HG03045 (cell line): ENCODE measurements at regions not wholly inside any gene's neighbourhood (a gene's known extent, or its start where the extent isn't known, plus 50 kb on each side); places are given as distances from the start of the nearest gene placed in this dataset.
"Not testable (repeated sequence)": the region's sequence is repeated elsewhere in the genome, so short reads cannot be mapped to it uniquely, and the experiment has no call there.

Experiments used
- ATAC-seq: cut with Tn5 transposase; IDR thresholded peaks from one replicate; pipeline ENCODE4 v1.9.1; 2021; ENCODE audit warnings: mild to moderate bottlenecking, moderate library complexity; ENCODE audit not compliant: unreplicated experiment

- ATAC-seq, result no peak
These were observed 385.0 kb upstream of the SLC35B3 start for GRCh38 chr6:8820313-8820712.

- ATAC-seq, result no peak
These were observed 384.1 kb upstream of the SLC35B3 start for GRCh38 chr6:8819446-8819845.

DNA sequence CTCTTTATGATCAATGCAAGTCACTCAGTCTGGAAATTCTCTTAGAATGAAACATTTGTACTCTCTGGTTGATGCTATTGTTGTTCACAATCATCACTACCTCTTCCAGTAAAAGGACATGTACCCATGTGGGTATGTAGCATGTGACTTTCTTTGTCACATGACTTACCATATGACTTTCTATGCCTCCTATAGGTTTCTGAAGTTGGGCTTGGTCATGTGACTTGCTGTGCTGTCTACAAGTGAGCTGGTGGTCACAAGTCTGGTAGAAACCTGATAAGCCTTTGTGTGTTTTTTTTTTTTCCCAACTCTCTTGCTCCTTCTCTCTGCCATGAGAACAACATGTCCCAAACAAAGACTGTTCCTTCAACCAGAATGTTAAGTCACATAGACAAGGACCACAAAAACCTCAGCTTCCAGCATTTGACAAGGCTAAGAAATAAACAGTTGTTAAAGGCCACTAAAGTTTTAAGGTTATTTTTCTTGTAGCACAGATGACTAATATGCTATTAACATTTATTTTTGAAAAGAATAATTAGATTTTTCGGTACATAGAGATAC is 379.2 kb upstream of the SLC35B3 start:
- no peak for ATAC-seq

DNA sequence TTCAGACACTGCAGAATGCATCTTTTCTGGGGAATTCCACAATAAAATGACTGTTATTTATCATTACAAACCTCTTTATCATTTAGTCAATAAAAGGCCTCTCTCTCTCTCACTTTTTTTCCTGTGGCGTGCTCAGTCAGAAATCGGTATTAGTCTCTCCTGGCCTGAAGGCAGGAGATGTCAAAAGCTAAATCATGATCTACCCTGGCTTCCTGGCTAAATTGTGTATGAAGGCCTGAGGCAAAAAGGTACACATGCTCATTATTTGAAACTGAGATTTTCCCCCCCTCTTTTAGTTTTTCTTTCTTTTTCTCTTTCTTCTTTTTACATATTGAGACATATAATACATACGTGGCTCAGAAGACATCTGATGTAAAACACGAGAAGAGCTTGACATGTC is 375.0 kb upstream of the SLC35B3 start:
- ATAC-seq, result no peak

- ATAC-seq, result no peak
These were observed 374.3 kb upstream of the SLC35B3 start for GRCh38 chr6:8809662-8810061.

DNA sequence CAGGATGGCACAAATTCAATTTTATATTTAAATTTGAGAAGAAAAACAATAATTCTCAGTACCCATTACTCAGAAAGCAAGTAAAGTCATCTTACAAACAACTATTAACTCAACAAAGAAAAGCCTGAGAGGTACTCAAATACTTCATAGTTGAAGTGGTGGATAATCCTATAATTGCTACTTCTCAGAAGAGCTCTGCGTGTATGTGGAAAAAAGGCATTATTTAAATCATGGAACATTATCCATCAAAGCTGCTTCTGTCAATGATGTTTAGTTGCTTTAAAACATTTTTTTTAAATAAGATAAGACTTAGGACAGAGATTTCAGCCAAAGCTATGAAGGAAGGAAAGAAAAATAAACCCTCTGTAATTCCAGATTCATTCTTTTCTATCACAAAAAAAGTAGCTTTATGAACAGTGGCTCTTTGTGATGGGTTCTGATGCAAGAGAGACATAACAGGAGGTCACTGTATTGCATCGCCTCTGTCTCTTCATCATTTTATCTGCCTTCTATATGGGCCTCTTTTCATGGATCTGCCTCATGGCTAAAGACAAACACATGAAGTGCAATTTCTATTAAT is 367.9 kb upstream of the SLC35B3 start:
- no peak for ATAC-seq

DNA sequence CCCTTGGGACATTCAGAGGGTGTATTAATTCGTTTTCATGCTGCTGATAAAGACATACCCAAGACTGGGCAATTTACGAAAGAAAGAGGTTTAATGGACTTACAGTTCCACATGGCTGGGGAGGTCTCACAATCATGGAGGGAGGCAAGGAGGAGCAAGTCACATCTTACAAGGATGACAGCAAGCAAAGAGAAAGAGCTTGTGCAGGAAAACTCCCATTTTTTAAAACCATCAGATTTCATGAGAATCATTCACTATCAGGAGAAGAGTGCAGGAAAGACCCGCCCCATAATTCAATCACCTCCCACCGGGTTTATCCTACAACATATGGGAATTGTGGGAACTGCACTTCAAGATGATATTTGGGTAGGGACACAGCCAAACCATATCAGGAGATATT is 367.1 kb upstream of the SLC35B3 start:
- not testable (repeated sequence) for ATAC-seq

- ATAC-seq, result no peak
These were observed 359.1 kb upstream of the SLC35B3 start for GRCh38 chr6:8794420-8794819.

GRCh38 chr6:8789878-8790277 is 354.5 kb upstream of the SLC35B3 start:
- ATAC-seq, result no peak

DNA sequence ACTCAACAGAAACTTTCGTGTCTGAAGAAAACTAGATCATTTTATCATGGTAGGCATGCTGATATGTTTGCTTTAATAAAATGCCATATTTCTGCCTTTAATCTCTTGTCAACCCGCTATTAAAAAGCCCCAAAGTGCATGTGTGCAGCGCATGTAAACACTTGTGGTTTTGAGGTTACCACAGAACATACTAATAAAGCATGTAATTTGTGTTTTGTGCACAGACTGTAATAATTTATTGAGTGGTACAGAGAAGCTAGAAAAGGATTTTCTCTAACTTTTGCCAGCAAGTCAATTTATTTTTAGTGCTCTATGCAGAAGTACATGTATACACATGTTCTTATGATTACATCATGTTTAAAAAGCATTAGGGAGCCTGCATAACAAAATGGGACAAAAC is 349.9 kb upstream of the SLC35B3 start:
- ATAC-seq, result no peak

- ATAC-seq, result no peak
These were observed 347.8 kb upstream of the SLC35B3 start for GRCh38 chr6:8783191-8783590.

DNA sequence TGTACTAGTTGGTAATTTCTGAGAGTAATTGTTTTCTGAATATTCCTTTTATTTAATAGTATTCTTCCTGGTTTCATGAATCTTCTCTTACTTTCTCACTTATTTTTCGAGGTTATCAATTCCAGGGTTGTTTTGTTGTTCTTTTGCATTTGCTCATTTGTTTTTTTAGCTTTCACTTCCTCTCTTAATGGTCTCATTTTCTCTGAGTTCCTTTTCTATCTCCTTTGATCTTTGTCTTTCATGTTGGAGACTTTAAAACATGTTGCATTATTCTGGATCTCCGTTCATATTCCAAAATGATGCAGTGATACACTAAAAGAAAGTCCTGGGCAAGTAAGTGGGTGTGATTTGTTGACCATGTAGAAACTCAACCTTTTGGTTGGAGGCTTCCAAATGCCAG is 345.3 kb upstream of the SLC35B3 start:
- no peak for ATAC-seq

- no peak for ATAC-seq
These were observed 329.4 kb upstream of the SLC35B3 start for GRCh38 chr6:8764733-8765132.

GRCh38 chr6:8760951-8761350 is 325.6 kb upstream of the SLC35B3 start:
- no peak for ATAC-seq

- no peak for ATAC-seq
These were observed 323.1 kb upstream of the SLC35B3 start for GRCh38 chr6:8758412-8758811.

DNA sequence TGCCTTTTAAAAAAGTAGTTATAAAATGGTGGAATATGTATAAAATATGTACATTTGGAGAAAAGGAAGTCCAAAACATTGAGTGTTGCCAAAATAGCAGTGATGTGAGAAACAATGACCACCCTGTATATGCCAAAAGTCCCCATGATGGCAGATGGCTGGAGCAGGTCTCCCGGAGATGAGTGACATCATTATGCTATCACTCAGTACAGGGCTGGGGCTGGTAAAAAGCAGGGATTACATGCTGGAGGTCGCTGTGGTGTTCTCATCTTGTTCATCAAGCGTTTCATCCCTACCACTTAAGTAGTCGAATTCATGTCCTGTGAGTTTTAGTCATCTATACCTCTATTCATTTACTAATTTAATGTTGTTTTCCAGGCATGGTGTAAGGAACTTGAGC is 315.3 kb upstream of the SLC35B3 start:
- no peak for ATAC-seq

DNA sequence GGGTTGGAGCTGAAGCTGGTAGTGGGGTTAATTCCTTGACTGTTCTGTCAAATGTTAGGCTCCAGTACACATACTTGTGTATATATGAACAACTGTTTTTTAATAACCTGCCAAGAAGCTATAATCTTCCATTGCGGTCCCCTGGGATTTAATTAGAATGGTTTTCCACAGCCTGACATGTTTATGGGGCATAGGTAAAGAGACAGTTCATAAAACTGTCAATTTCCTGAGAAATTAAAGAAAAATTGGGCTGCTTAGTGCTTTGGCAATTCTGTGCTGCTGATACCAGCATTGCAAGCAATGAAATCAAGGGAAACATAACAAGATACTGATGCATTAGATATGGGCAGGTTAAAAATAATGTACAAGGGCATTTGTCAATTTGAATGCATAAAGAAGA is 314.1 kb upstream of the SLC35B3 start:
- no peak for ATAC-seq

- no peak for ATAC-seq
These were observed 307.9 kb upstream of the SLC35B3 start for GRCh38 chr6:8743170-8743745.

DNA sequence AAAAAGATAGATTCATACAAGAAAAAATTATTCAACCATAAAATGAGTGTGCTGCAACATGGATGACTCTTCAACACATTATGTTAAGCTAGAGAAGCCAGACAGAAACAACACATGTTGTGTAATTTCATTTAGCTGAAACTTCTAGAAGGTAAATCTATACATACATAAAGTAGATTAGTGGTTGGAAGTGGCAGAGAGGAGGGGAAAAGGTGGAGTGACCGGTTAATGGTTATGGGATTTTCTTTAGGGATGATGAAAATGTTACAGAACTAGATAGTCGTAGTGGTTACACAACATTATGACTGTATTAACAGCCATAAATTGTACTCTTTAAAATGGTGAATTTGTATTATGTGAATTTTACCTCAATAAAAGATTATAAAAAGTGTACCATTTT is 304.1 kb upstream of the SLC35B3 start:
- ATAC-seq, result no peak

DNA sequence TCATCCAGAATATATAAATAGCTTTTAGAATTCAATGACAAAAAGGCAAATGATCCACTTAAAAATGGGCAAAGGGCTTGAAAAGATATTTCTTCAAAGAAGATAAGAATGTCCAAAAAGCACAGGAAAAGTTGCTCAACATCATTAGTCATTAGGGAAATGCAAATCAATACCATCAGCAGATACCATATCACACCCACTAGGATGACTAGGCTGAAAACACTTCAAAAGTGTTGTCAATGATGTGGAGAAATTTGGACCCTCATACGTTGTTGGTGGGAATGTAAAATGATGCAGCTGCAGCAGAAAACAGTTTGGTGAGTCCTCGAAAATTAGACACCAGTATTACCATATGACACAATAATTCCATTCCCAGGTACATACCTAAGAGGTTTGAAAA is 303.6 kb upstream of the SLC35B3 start:
- ATAC-seq, result no peak

- no peak for ATAC-seq
These were observed 301.0 kb upstream of the SLC35B3 start for GRCh38 chr6:8736156-8736895.

DNA sequence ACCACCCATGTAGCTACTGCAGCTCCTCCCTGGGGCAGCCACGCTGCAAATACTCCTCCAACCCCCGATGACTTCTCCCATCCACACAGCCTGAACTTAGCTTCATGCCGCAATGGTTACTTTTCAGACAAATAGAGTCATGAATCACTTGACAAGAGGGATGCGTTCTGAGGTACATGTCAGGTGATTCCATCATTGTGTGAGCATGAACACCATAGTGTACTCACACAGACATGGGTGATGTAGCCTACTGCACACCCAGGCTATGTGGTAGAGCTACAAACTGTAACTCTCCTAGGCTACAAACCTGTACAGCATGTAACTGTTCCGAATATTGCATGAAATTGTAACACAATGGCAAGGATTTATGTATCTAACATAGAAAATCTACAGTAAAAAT is 298.5 kb upstream of the SLC35B3 start:
- ATAC-seq, result no peak
